ENCODE measurements at regions not wholly inside any gene's neighbourhood (a gene's known extent, or its start where the extent isn't known, plus 50 kb on each side); places are given as distances from the start of the nearest gene placed in this dataset.
"Not testable (repeated sequence)": the region's sequence is repeated elsewhere in the genome, so short reads cannot be mapped to it uniquely, and the experiment has no call there.

- H3K27ac ChIP-seq: not testable (repeated sequence)
Measured at GRCh38 chr10:42533866-42534265, 104.5 kb downstream of the ZNF33B start.

GRCh38 chr10:42532996-42533395 lies 105.4 kb downstream of the ZNF33B start:
- no peak overlapping the region for H3K27ac ChIP-seq
- no peak for TF ChIP-seq ZFX (IDR thresholded peaks at IDR 0.05)
- no peak for TF ChIP-seq CTCF (conservative IDR thresholded peaks at IDR 0.05)

GRCh38 chr10:42523098-42523497 lies 115.3 kb downstream of the ZNF33B start:
- TF ChIP-seq CTCF (conservative IDR thresholded peaks at IDR 0.05) (no peak), ZFX (IDR thresholded peaks at IDR 0.05) (no peak)
- no peak overlapping the region for H3K27ac ChIP-seq

- no peak overlapping the region for H3K27ac ChIP-seq
- TF ChIP-seq CTCF (conservative IDR thresholded peaks at IDR 0.05) (no peak), ZFX (IDR thresholded peaks at IDR 0.05) (no peak)
Measured at GRCh38 chr10:42519761-42520460, 118.5 kb downstream of the ZNF33B start.

GRCh38 chr10:42519079-42519478 lies 119.3 kb downstream of the ZNF33B start:
- no peak for TF ChIP-seq CTCF (conservative IDR thresholded peaks at IDR 0.05)
- no peak for TF ChIP-seq ZFX (IDR thresholded peaks at IDR 0.05)
- H3K27ac ChIP-seq: no peak overlapping the region

- TF ChIP-seq ZFX (IDR thresholded peaks at IDR 0.05) (no peak), CTCF (conservative IDR thresholded peaks at IDR 0.05) (no peak)
- H3K27ac ChIP-seq: no peak overlapping the region
Measured at GRCh38 chr10:42513921-42514320, 124.4 kb downstream of the ZNF33B start.

- TF ChIP-seq CTCF (conservative IDR thresholded peaks at IDR 0.05) (no peak), ZFX (IDR thresholded peaks at IDR 0.05) (no peak)
- no peak overlapping the region for H3K27ac ChIP-seq
Measured at GRCh38 chr10:42491801-42492200, 146.6 kb downstream of the ZNF33B start.

- no peak overlapping the region for H3K27ac ChIP-seq
- no peak for TF ChIP-seq CTCF (conservative IDR thresholded peaks at IDR 0.05)
- no peak for TF ChIP-seq ZFX (IDR thresholded peaks at IDR 0.05)
Measured at GRCh38 chr10:42491001-42491592, 147.3 kb downstream of the ZNF33B start.

All from C4-2B (cell line).